ENCODE measurements at regions not wholly inside any gene's neighbourhood (a gene's known extent, or its start where the extent isn't known, plus 50 kb on each side); places are given as distances from the start of the nearest gene placed in this dataset.
"Not testable (repeated sequence)": the region's sequence is repeated elsewhere in the genome, so short reads cannot be mapped to it uniquely, and the experiment has no call there.

- H3K9me3 ChIP-seq = no peaks in the 10 kb centered on the region
- DNase-seq = no peak
- TF ChIP-seq CTCF (IDR thresholded peaks at IDR 0.05 in 8 of 11, conservative IDR thresholded peaks at IDR 0.05 in 3 of 11) (no peak), POLR2A (IDR thresholded peaks at IDR 0.05) (no peak), POLR2AphosphoS5 (IDR thresholded peaks at IDR 0.05) (no peak)
- H3K4me1 ChIP-seq = no peaks in the 10 kb centered on the region
- no peak overlapping the region for H3K4me3 ChIP-seq
- intact Hi-C loops (cut with DNase I; ENCODE audit: low total_unique reads) = no loop called here
- no peaks in the 10 kb centered on the region for H3K36me3 ChIP-seq
- H3K27me3 ChIP-seq (replicated peaks in 1 of 7) = peaks cover 0 to 22% (median 0%) of the 10 kb centered on the region in 7 donors
- H3K27ac ChIP-seq = no peak overlapping the region
- WGBS, 5 donors = 71 to 96% (median 95%) methylated on average over 4 of the region's 4 CpGs
Observed at GRCh38 chr20:57815405-57815804, 105.6 kb upstream of the PMEPA1 start.

GRCh38 chr20:57814529-57814928 is 104.7 kb upstream of the PMEPA1 start:
- DNase-seq = no peak
- TF ChIP-seq POLR2A (IDR thresholded peaks at IDR 0.05) (no peak), CTCF (IDR thresholded peaks at IDR 0.05 in 8 of 11, conservative IDR thresholded peaks at IDR 0.05 in 3 of 11) (no peak), POLR2AphosphoS5 (IDR thresholded peaks at IDR 0.05) (no peak)
- H3K36me3 ChIP-seq = no peaks in the 10 kb centered on the region
- H3K9me3 ChIP-seq = no peaks in the 10 kb centered on the region
- intact Hi-C loops (cut with DNase I; ENCODE audit: low total_unique reads) = no loop called here
- H3K4me1 ChIP-seq = no peaks in the 10 kb centered on the region
- no peak overlapping the region for H3K4me3 ChIP-seq
- no peak overlapping the region for H3K27ac ChIP-seq
- WGBS, 5 donors = 79 to 96% (median 95%) methylated on average over 6 of the region's 6 CpGs
- H3K27me3 ChIP-seq (replicated peaks in 1 of 7) = peaks cover 0 to 13% (median 0%) of the 10 kb centered on the region in 7 donors

GRCh38 chr20:57813509-57814269 is 103.9 kb upstream of the PMEPA1 start:
- DNase-seq = peak; percentile 41
- H3K27me3 ChIP-seq (replicated peaks in 1 of 7) = peaks cover 0 to 7% (median 0%) of the 10 kb centered on the region in 7 donors
- no peaks in the 10 kb centered on the region for H3K4me1 ChIP-seq
- intact Hi-C loops (cut with DNase I; ENCODE audit: low total_unique reads) = no loop called here
- no peak overlapping the region for H3K27ac ChIP-seq
- no peak overlapping the region for H3K4me3 ChIP-seq
- H3K36me3 ChIP-seq = no peaks in the 10 kb centered on the region
- 74 to 91% (median 88%) methylated on average over 6 of the region's 6 CpGs for WGBS, 5 donors
- TF ChIP-seq POLR2AphosphoS5 (IDR thresholded peaks at IDR 0.05) (no peak), CTCF (IDR thresholded peaks at IDR 0.05 in 8 of 11, conservative IDR thresholded peaks at IDR 0.05 in 3 of 11) (no peak), POLR2A (IDR thresholded peaks at IDR 0.05) (no peak)
- no peaks in the 10 kb centered on the region for H3K9me3 ChIP-seq

GRCh38 chr20:57812632-57813031 is 102.8 kb upstream of the PMEPA1 start:
- H3K36me3 ChIP-seq; intact Hi-C loops (cut with DNase I; ENCODE audit: low total_unique reads); DNase-seq; H3K9me3 ChIP-seq; H3K4me1 ChIP-seq; H3K4me3 ChIP-seq; H3K27me3 ChIP-seq (replicated peaks in 1 of 7); H3K27ac ChIP-seq: not testable (repeated sequence)
- 83 to 90% (median 88%) methylated on average over 4 of the region's 4 CpGs for WGBS, 5 donors
